ENCODE measurements at regions not wholly inside any gene's neighbourhood (a gene's known extent, or its start where the extent isn't known, plus 50 kb on each side); places are given as distances from the start of the nearest gene placed in this dataset.

DNA sequence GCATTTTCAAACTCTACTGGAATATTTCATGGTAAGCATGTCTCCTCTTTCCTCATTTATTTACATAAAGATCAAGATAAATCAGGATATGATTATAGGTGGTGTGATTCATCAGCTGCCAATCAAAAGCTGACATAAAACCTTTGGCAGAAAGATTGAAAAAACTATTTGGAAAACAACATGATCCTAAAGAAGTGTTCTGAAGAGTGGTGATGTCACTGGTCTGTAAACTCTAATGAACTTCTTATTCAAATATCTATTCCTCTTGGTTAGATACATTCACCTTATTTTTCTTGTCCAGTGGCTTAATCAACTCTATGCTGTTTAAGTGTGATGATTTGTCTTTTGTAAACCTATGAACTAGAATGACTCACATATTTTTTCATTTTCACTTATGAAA lies 535.5 kb upstream of the CITED2 start:
- no peak for TF ChIP-seq EP300 (IDR thresholded peaks at IDR 0.05)
- TF ChIP-seq, protein P1, sequence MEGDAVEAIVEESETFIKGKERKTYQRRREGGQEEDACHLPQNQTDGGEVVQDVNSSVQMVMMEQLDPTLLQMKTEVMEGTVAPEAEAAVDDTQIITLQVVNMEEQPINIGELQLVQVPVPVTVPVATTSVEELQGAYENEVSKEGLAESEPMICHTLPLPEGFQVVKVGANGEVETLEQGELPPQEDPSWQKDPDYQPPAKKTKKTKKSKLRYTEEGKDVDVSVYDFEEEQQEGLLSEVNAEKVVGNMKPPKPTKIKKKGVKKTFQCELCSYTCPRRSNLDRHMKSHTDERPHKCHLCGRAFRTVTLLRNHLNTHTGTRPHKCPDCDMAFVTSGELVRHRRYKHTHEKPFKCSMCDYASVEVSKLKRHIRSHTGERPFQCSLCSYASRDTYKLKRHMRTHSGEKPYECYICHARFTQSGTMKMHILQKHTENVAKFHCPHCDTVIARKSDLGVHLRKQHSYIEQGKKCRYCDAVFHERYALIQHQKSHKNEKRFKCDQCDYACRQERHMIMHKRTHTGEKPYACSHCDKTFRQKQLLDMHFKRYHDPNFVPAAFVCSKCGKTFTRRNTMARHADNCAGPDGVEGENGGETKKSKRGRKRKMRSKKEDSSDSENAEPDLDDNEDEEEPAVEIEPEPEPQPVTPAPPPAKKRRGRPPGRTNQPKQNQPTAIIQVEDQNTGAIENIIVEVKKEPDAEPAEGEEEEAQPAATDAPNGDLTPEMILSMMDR (IDR thresholded peaks at IDR 0.05), result no peak
- no peak for TF ChIP-seq POLR2AphosphoS5 (IDR thresholded peaks at IDR 0.05)
